GM23338 (cell line): ENCODE measurements at regions not wholly inside any gene's neighbourhood (a gene's known extent, or its start where the extent isn't known, plus 50 kb on each side); places are given as distances from the start of the nearest gene placed in this dataset.

Experiments
- EZH2 ChIP-seq: fragments of 200-600 bp; sonication (generic); IDR thresholded peaks from one replicate; pipeline ENCODE4 v1.8.0; 2017; ENCODE audit warnings: antibody characterized with exemption, mild to moderate bottlenecking, low read depth; ENCODE audit not compliant: unreplicated experiment
- EZH2phosphoT487 ChIP-seq: fragments of 200-600 bp; sonication (generic); IDR thresholded peaks from one replicate; pipeline ENCODE4 v1.8.1; 2018; ENCODE audit warnings: antibody characterized with exemption; ENCODE audit not compliant: unreplicated experiment
- JUNB ChIP-seq: IDR thresholded peaks from one replicate; pipeline ENCODE4 v1.6.1; 2016; ENCODE audit warnings: antibody characterized with exemption; ENCODE audit not compliant: unreplicated experiment
- POLR2AphosphoS5 ChIP-seq: IDR thresholded peaks from 2 replicates; pipeline ENCODE4 v1.6.1; 2016; ENCODE audit warnings: antibody characterized with exemption, low read depth
- ZNF331 ChIP-seq: fragments of 250-450 bp; sonication (Bioruptor Pico); IDR thresholded peaks from 2 replicates; pipeline ENCODE4 v1.5.0; 2020; ENCODE audit warnings: low read depth, mild to moderate bottlenecking, moderate library complexity
- TF ChIP-seq, protein P1 (sequence below), 2 experiments: fragments of 200-600 bp in 1 of 2; sonication (generic) in 1 of 2; conservative IDR thresholded peaks; 2 replicates each; pipeline versions ENCODE4 v1.5.1 to v1.6.1; 2016 to 2017; ENCODE audit warnings: antibody characterized with exemption in 2 of 2, low read depth in 2 of 2, mild to moderate bottlenecking in 2 of 2, moderate library complexity in 1 of 2
- TF ChIP-seq, protein P2 (sequence below): fragments of 250-450 bp; sonication (Bioruptor Pico); IDR thresholded peaks from 2 replicates; pipeline ENCODE4 v1.5.0; 2020; ENCODE audit warnings: mild to moderate bottlenecking, moderate library complexity

- TF ChIP-seq, protein P1, sequence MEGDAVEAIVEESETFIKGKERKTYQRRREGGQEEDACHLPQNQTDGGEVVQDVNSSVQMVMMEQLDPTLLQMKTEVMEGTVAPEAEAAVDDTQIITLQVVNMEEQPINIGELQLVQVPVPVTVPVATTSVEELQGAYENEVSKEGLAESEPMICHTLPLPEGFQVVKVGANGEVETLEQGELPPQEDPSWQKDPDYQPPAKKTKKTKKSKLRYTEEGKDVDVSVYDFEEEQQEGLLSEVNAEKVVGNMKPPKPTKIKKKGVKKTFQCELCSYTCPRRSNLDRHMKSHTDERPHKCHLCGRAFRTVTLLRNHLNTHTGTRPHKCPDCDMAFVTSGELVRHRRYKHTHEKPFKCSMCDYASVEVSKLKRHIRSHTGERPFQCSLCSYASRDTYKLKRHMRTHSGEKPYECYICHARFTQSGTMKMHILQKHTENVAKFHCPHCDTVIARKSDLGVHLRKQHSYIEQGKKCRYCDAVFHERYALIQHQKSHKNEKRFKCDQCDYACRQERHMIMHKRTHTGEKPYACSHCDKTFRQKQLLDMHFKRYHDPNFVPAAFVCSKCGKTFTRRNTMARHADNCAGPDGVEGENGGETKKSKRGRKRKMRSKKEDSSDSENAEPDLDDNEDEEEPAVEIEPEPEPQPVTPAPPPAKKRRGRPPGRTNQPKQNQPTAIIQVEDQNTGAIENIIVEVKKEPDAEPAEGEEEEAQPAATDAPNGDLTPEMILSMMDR (conservative IDR thresholded peaks at IDR 0.05; ENCODE audit: low read depth in 2 of 2): no peak
- TF ChIP-seq EZH2phosphoT487: no peak
- no peak for TF ChIP-seq EZH2
- TF ChIP-seq, protein P2, sequence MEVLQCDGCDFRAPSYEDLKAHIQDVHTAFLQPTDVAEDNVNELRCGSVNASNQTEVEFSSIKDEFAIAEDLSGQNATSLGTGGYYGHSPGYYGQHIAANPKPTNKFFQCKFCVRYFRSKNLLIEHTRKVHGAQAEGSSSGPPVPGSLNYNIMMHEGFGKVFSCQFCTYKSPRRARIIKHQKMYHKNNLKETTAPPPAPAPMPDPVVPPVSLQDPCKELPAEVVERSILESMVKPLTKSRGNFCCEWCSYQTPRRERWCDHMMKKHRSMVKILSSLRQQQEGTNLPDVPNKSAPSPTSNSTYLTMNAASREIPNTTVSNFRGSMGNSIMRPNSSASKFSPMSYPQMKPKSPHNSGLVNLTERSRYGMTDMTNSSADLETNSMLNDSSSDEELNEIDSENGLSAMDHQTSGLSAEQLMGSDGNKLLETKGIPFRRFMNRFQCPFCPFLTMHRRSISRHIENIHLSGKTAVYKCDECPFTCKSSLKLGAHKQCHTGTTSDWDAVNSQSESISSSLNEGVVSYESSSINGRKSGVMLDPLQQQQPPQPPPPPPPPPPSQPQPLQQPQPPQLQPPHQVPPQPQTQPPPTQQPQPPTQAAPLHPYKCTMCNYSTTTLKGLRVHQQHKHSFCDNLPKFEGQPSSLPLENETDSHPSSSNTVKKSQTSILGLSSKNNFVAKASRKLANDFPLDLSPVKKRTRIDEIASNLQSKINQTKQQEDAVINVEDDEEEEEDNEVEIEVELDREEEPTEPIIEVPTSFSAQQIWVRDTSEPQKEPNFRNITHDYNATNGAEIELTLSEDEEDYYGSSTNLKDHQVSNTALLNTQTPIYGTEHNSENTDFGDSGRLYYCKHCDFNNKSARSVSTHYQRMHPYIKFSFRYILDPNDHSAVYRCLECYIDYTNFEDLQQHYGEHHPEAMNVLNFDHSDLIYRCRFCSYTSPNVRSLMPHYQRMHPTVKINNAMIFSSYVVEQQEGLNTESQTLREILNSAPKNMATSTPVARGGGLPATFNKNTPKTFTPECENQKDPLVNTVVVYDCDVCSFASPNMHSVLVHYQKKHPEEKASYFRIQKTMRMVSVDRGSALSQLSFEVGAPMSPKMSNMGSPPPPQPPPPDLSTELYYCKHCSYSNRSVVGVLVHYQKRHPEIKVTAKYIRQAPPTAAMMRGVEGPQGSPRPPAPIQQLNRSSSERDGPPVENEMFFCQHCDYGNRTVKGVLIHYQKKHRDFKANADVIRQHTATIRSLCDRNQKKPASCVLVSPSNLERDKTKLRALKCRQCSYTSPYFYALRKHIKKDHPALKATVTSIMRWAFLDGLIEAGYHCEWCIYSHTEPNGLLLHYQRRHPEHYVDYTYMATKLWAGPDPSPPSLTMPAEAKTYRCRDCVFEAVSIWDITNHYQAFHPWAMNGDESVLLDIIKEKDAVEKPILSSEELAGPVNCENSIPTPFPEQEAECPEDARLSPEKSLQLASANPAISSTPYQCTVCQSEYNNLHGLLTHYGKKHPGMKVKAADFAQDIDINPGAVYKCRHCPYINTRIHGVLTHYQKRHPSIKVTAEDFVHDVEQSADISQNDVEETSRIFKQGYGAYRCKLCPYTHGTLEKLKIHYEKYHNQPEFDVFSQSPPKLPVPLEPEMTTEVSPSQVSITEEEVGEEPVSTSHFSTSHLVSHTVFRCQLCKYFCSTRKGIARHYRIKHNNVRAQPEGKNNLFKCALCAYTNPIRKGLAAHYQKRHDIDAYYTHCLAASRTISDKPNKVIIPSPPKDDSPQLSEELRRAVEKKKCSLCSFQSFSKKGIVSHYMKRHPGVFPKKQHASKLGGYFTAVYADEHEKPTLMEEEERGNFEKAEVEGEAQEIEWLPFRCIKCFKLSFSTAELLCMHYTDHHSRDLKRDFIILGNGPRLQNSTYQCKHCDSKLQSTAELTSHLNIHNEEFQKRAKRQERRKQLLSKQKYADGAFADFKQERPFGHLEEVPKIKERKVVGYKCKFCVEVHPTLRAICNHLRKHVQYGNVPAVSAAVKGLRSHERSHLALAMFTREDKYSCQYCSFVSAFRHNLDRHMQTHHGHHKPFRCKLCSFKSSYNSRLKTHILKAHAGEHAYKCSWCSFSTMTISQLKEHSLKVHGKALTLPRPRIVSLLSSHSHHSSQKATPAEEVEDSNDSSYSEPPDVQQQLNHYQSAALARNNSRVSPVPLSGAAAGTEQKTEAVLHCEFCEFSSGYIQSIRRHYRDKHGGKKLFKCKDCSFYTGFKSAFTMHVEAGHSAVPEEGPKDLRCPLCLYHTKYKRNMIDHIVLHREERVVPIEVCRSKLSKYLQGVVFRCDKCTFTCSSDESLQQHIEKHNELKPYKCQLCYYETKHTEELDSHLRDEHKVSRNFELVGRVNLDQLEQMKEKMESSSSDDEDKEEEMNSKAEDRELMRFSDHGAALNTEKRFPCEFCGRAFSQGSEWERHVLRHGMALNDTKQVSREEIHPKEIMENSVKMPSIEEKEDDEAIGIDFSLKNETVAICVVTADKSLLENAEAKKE: no peak
- TF ChIP-seq POLR2AphosphoS5: no peak
- TF ChIP-seq ZNF331 (CRISPR knock-in tag): no peak
- TF ChIP-seq JUNB: no peak
Measured at GRCh38 chr10:3325954-3326750, 153.6 kb upstream of the PITRM1 start.
